D721Med (cell line): ENCODE measurements at regions not wholly inside any gene's neighbourhood (a gene's known extent, or its start where the extent isn't known, plus 50 kb on each side); places are given as distances from the start of the nearest gene placed in this dataset.

ENCODE experiments used
- DNase-seq: peaks from one replicate; pipeline ENCODE4 v3.0.0; 2011; ENCODE audit warnings: low spot score; ENCODE audit not compliant: insufficient read length
- FAIRE-seq: peaks from 2 replicates; lab custom pipeline; 2011; peaks lifted over from hg19 to GRCh38; lab: Jason Lieb, UNC
- TF ChIP-seq, protein P1 (sequence below): IDR thresholded peaks from 2 replicates; pipeline ENCODE4 v1.5.1; 2012; ENCODE audit warnings: mild to moderate bottlenecking, control low read depth; ENCODE audit not compliant: insufficient read depth; ENCODE audit errors: missing control alignments

DNA sequence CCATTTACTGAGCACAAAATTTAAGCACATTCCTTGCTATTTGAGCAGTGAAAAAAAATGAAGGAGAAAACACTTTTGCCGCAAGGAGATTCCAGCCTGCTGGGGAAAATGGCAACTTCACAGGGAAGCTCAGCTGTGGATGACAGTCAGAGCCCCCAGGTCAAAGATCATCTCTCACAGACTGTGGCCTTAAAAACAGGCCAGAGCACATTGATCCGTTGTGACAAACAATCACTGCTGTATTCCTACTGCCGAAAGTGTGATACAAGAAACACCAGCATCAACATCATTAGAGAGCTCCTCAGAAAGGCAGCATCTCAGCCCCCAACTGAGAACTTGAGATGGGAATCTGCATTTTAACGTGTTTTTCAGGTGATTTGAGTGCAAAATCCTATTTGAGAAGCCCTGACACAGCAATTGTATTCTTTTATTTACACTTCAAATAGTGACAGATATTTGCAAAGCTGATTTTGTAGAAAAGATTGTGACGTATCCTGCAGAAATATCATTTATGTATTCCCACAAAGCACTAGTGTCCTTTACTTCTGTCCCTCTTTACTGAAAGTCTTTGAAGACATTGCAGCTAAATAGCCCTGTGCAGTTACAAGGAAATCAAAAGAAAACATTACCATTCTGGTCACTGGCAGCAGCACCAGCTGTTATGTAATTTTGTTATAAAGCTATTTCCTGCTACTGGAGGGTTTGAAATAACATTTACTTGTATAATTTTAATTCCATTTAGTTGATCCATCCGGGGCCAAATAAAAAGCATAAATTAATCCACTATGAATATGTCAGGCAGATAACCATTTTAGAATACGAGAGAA, 652.0 kb downstream of the LIG4 start:
- TF ChIP-seq, protein P1, sequence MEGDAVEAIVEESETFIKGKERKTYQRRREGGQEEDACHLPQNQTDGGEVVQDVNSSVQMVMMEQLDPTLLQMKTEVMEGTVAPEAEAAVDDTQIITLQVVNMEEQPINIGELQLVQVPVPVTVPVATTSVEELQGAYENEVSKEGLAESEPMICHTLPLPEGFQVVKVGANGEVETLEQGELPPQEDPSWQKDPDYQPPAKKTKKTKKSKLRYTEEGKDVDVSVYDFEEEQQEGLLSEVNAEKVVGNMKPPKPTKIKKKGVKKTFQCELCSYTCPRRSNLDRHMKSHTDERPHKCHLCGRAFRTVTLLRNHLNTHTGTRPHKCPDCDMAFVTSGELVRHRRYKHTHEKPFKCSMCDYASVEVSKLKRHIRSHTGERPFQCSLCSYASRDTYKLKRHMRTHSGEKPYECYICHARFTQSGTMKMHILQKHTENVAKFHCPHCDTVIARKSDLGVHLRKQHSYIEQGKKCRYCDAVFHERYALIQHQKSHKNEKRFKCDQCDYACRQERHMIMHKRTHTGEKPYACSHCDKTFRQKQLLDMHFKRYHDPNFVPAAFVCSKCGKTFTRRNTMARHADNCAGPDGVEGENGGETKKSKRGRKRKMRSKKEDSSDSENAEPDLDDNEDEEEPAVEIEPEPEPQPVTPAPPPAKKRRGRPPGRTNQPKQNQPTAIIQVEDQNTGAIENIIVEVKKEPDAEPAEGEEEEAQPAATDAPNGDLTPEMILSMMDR = no peak
- DNase-seq = no peak
- no peak for FAIRE-seq

DNA sequence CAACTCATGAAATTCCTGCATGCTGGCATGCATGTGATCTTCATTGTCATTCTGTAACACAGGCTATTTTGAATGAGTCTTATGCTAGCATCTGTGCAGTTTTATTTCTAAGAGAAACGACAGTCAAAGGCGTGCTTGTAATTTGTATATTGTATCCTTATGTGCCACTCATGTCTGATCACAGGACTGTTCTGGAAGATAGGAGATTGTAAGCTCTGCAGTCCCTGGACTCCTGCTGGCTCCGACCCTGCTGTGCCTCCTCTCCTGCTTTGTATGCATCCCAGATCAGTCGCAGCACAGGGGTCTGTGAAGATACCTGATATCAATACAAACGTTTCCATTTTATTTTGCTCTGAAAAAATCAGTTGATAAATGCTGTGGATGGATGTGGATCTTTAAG, 653.1 kb downstream of the LIG4 start:
- FAIRE-seq (no peak), DNase-seq (no peak)
- TF ChIP-seq, protein P1 = no peak

DNA sequence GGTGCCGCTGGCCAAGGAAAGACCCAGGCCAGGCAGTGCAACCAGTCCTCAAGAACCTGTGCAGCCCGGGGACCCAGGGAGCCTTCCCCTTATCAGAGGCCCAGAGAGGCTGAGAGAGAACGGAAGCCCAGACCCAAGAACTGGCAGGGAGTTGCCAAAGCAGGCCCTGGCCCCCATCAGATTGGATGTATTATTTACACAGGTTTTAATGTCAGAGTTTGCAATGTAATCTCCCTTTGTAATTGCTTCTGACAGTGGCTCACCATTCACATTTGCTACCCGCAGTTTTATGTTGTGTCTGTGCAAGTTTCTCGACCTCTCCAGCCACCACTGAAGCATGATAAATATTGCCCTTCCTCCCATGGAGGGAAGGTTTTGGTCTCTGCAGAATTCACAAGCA, 660.9 kb downstream of the LIG4 start:
- FAIRE-seq (no peak), DNase-seq (no peak)
- TF ChIP-seq, protein P1 = no peak

DNA sequence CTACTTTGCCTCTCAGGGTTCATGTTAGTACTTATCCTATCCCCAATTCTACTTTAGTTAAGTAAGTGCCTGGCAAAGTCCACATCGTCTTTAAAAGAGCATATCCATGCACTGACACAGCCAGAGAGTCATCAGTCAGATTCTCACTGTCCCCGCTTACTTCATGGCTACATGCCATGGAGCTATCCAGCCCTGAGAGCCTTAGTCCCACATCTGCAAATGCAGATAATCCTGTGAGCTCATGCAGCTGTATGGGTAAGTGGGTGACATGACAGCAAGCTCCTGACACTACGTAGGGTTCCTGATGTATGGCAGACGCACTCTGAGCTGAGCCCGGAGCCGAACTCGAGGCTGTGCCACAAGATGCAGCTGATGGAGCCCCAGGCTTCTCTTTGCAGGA, 661.5 kb downstream of the LIG4 start:
- FAIRE-seq (no peak), DNase-seq (no peak)
- TF ChIP-seq, protein P1 = no peak

DNA sequence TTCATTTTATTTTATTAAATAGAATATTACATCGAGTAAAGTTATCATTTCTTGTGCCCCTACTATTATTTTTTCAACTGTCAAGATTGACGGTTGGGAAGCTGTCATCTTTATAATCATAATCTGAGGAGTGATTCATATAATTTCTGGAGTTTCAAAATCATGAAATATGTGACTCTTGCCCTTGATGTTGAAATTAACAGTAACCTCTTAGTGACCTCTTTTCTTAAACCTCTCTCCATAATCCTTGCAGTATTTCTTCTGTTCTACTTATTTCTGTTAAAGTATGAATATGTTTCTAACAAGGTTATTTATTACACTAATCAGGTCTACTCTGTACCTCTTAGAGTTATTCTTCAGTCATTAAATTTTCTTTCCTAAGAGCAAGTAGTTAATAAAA, 663.8 kb downstream of the LIG4 start:
- DNase-seq (no peak), FAIRE-seq (no peak)
- TF ChIP-seq, protein P1 = no peak

DNA sequence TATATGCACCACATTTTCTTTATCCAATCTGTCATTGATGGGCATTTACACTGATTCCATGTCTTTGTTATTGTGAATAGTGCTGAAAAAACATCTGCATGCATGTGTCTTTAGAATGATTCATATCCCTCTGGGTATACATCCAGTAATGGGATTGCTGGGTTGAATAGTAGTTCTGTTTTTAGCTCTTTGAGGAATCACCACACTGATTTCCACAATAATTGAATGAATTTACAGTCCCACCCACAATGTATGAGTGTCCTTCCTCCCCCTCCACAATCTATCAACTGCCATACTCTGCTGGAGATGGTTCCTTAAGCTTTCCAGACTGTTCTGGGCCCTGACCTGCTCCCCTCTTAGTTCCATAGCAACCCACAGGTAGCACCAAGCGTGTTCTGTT, 667.0 kb downstream of the LIG4 start:
- no peak for DNase-seq
- FAIRE-seq = no peak
- TF ChIP-seq, protein P1 = no peak

DNA sequence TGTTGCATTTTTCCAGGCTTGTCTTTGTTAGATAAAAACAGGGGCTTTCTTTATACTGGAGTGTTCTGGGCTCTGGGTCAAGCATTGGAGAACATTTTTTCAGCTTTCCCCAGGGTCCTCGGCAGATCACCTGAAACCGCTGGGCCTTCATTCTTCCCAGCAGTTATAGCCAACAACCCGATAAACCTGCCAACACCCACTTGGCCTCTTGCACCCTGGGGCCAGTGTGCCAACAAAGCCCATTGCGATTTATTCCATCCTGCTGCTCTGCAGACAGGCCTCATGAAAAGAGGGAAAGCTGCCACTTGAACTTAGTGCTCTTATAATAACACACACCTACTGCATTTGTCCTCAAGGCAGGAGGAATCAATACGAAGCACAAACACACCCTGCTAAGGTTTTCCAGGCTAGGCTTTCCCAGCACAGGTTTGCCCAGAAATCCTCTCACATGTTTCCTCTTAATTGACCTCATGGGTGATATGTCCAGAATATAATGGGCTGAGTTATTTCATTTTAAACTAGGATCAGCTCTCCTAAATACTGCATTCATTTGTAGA, 669.3 kb downstream of the LIG4 start:
- TF ChIP-seq, protein P1 = no peak
- no peak for FAIRE-seq
- DNase-seq = no peak
